GM23338 (cell line): ENCODE measurements at regions not wholly inside any gene's neighbourhood (a gene's known extent, or its start where the extent isn't known, plus 50 kb on each side); places are given as distances from the start of the nearest gene placed in this dataset.

Source experiments
- ATAC-seq: fragments of 200-7000 bp; cut with Tn5 transposase; 3 replicates; pipeline ENCODE4 v1.9.1; 2020
- DNase-seq: peaks from one replicate; pipeline ENCODE4 v3.0.0-alpha.2; 2015; ENCODE audit warnings: low spot score
- H2AFZ ChIP-seq: fragments of 200-600 bp; sonication (generic); 2 replicates; pipeline ENCODE4 v1.8.0; 2016; ENCODE audit warnings: antibody characterized with exemption, mild to moderate bottlenecking, moderate library complexity
- H3F3A ChIP-seq: fragments of 200-600 bp; sonication (generic); replicated peaks from 2 replicates; pipeline ENCODE4 v1.8.0; 2017; ENCODE audit warnings: antibody characterized with exemption, mixed run types, low read depth
- H3K27ac ChIP-seq: fragments of 200-600 bp; sonication (generic); 2 replicates; pipeline ENCODE4 v1.6.1; 2016; ENCODE audit warnings: low read depth
- H3K27me3 ChIP-seq: fragments of 200-600 bp; sonication (generic); 2 replicates; pipeline ENCODE4 v1.8.0; 2016; ENCODE audit warnings: mild to moderate bottlenecking, mixed run types, moderate library complexity; ENCODE audit not compliant: insufficient read depth
- H3K36me3 ChIP-seq: fragments of 200-600 bp; sonication (generic); 2 replicates; pipeline ENCODE4 v1.8.0; 2016; ENCODE audit warnings: mild to moderate bottlenecking; ENCODE audit not compliant: insufficient read depth
- H3K4me1 ChIP-seq: fragments of 200-600 bp; sonication (generic); 2 replicates; pipeline ENCODE4 v1.8.0; 2016; ENCODE audit warnings: mild to moderate bottlenecking, moderate library complexity; ENCODE audit not compliant: insufficient read depth
- H3K4me2 ChIP-seq: fragments of 200-600 bp; sonication (generic); 2 replicates; pipeline ENCODE4 v1.7.1; 2017; ENCODE audit warnings: mixed run types
- H3K4me3 ChIP-seq: fragments of 200-600 bp; sonication (generic); 2 replicates; pipeline ENCODE4 v1.6.1; 2016; ENCODE audit warnings: mixed run types
- H3K79me2 ChIP-seq: fragments of 200-600 bp; sonication (generic); replicated peaks from 2 replicates; pipeline ENCODE4 v1.8.0; 2017; ENCODE audit warnings: mild to moderate bottlenecking; ENCODE audit not compliant: insufficient read depth
- H3K9me2 ChIP-seq: fragments of 200-600 bp; sonication (generic); 2 replicates; pipeline ENCODE4 v1.8.0; 2017; ENCODE audit not compliant: insufficient read depth
- H4K20me1 ChIP-seq: fragments of 200-600 bp; sonication (generic); replicated peaks from 2 replicates; pipeline ENCODE4 v1.8.0; 2017; ENCODE audit warnings: mild to moderate bottlenecking; ENCODE audit not compliant: insufficient read depth
- H3K27ac Mint-ChIP-seq: 2 replicates; pipeline ENCODE4 v1.8.0; 2020; ENCODE audit warnings: inconsistent platforms, mild to moderate bottlenecking, moderate library complexity, mixed read lengths
- H3K27me3 Mint-ChIP-seq: 3 replicates; pipeline ENCODE4 v1.8.0; 2022; ENCODE audit warnings: low read depth, mild to moderate bottlenecking, moderate library complexity, mixed read lengths, inconsistent platforms; ENCODE audit not compliant: insufficient read depth, poor library complexity
- H3K36me3 Mint-ChIP-seq: 3 replicates; pipeline ENCODE4 v1.8.0; 2021; ENCODE audit warnings: low read depth, mild to moderate bottlenecking, inconsistent platforms, moderate library complexity, mixed read lengths
- H3K4me1 Mint-ChIP-seq: 3 replicates; pipeline ENCODE4 v1.8.0; 2020; ENCODE audit warnings: mild to moderate bottlenecking, inconsistent platforms, mixed read lengths
- H3K4me3 Mint-ChIP-seq: 3 replicates; pipeline ENCODE4 v1.8.0; 2021; ENCODE audit warnings: moderate library complexity, mild to moderate bottlenecking, inconsistent platforms, mixed read lengths
- H3K9me3 Mint-ChIP-seq: 3 replicates; pipeline ENCODE4 v1.8.0; 2020; ENCODE audit warnings: moderate library complexity, mild to moderate bottlenecking, inconsistent platforms, mixed read lengths
- CREB1 ChIP-seq: fragments of 250-450 bp; sonication (Bioruptor Pico); IDR thresholded peaks from 2 replicates; pipeline ENCODE4 v1.5.0; 2020; ENCODE audit warnings: low read depth, mild to moderate bottlenecking, moderate library complexity
- CTCF ChIP-seq, 2 experiments: fragments of 200-600 bp in 1 of 2; sonication (generic) in 1 of 2; conservative IDR thresholded peaks; 2 replicates each; pipeline versions ENCODE4 v1.5.1 to v1.6.1; 2016 to 2017; ENCODE audit warnings: antibody characterized with exemption in 2 of 2, low read depth in 2 of 2, mild to moderate bottlenecking in 2 of 2, moderate library complexity in 1 of 2
- EZH2 ChIP-seq: fragments of 200-600 bp; sonication (generic); IDR thresholded peaks from one replicate; pipeline ENCODE4 v1.8.0; 2017; ENCODE audit warnings: antibody characterized with exemption, mild to moderate bottlenecking, low read depth; ENCODE audit not compliant: unreplicated experiment
- EZH2phosphoT487 ChIP-seq: fragments of 200-600 bp; sonication (generic); IDR thresholded peaks from one replicate; pipeline ENCODE4 v1.8.1; 2018; ENCODE audit warnings: antibody characterized with exemption; ENCODE audit not compliant: unreplicated experiment
- JUNB ChIP-seq: IDR thresholded peaks from one replicate; pipeline ENCODE4 v1.6.1; 2016; ENCODE audit warnings: antibody characterized with exemption; ENCODE audit not compliant: unreplicated experiment
- NANOG ChIP-seq: IDR thresholded peaks from 2 replicates; pipeline ENCODE4 v1.6.1; 2016; ENCODE audit warnings: antibody characterized with exemption, borderline replicate concordance
- POLR2AphosphoS5 ChIP-seq: IDR thresholded peaks from 2 replicates; pipeline ENCODE4 v1.6.1; 2016; ENCODE audit warnings: antibody characterized with exemption, low read depth
- REST ChIP-seq: IDR thresholded peaks from one replicate; pipeline ENCODE4 v1.6.1; 2018; ENCODE audit warnings: antibody characterized with exemption; ENCODE audit not compliant: unreplicated experiment
- STAT1 ChIP-seq: IDR thresholded peaks from one replicate; pipeline ENCODE4 v1.6.1; 2016; ENCODE audit warnings: antibody characterized with exemption; ENCODE audit not compliant: unreplicated experiment
- ZNF114 ChIP-seq: fragments of 250-450 bp; sonication (Bioruptor Pico); IDR thresholded peaks from 2 replicates; pipeline ENCODE4 v1.5.0; 2020; ENCODE audit warnings: mild to moderate bottlenecking, moderate library complexity
- ZNF331 ChIP-seq: fragments of 250-450 bp; sonication (Bioruptor Pico); IDR thresholded peaks from 2 replicates; pipeline ENCODE4 v1.5.0; 2020; ENCODE audit warnings: low read depth, mild to moderate bottlenecking, moderate library complexity
- ZNF462 ChIP-seq: fragments of 250-450 bp; sonication (Bioruptor Pico); IDR thresholded peaks from 2 replicates; pipeline ENCODE4 v1.5.0; 2020; ENCODE audit warnings: mild to moderate bottlenecking, moderate library complexity
- TF ChIP-seq, protein P1 (sequence below): IDR thresholded peaks from 2 replicates; pipeline ENCODE4 v1.6.1; 2016; ENCODE audit warnings: antibody characterized with exemption

- H3K27me3 Mint-ChIP-seq: no peaks in the 10 kb centered on the region
- Histone ChIP-seq H3K79me2 (no peaks in the 10 kb centered on the region), H3K36me3 (no peaks in the 10 kb centered on the region), H4K20me1 (no peaks in the 10 kb centered on the region), H3F3A (no peaks in the 10 kb centered on the region), H3K4me3 (no peak overlapping the region), H3K9me2 (peaks cover 10% of the 10 kb centered on the region), H3K4me1 (peaks cover 7% of the 10 kb centered on the region), H3K4me2 (no peak overlapping the region), H2AFZ (0 out of 2 replicates have a peak overlapping the region, but pooled peaks have one; percentile 29), H3K27ac (no peak overlapping the region), H3K27me3 (no peaks in the 10 kb centered on the region)
- H3K4me1 Mint-ChIP-seq: peaks cover 8% of the 10 kb centered on the region
- DNase-seq: no peak
- ATAC-seq: peak; percentile 37; the same call in 2 of the 3 replicates
- TF ChIP-seq ZNF114 (CRISPR knock-in tag) (no peak), REST (no peak), EZH2 (no peak), EZH2phosphoT487 (no peak), ZNF462 (CRISPR knock-in tag) (no peak), NANOG (no peak), STAT1 (no peak), CREB1 (CRISPR knock-in tag) (no peak), CTCF (conservative IDR thresholded peaks at IDR 0.05; ENCODE audit: low read depth in 2 of 2) (no peak), JUNB (no peak), POLR2AphosphoS5 (no peak), ZNF331 (CRISPR knock-in tag) (no peak)
- TF ChIP-seq, protein P1, sequence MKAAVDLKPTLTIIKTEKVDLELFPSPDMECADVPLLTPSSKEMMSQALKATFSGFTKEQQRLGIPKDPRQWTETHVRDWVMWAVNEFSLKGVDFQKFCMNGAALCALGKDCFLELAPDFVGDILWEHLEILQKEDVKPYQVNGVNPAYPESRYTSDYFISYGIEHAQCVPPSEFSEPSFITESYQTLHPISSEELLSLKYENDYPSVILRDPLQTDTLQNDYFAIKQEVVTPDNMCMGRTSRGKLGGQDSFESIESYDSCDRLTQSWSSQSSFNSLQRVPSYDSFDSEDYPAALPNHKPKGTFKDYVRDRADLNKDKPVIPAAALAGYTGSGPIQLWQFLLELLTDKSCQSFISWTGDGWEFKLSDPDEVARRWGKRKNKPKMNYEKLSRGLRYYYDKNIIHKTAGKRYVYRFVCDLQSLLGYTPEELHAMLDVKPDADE: no peak
- H3K36me3 Mint-ChIP-seq: no peaks in the 10 kb centered on the region
- no peaks in the 10 kb centered on the region for H3K9me3 Mint-ChIP-seq
- no peak overlapping the region for H3K27ac Mint-ChIP-seq
- H3K4me3 Mint-ChIP-seq: no peak overlapping the region
Observed at GRCh38 chr2:181234487-181234891, 222.7 kb upstream of the ITGA4 start.
